Liver (tissue), 8 donors: ENCODE measurements at regions not wholly inside any gene's neighbourhood (a gene's known extent, or its start where the extent isn't known, plus 50 kb on each side); places are given as distances from the start of the nearest gene placed in this dataset.

Source experiments
- DNase-seq: peaks from one replicate; pipeline ENCODE4 v3.0.0-alpha.2; 2017; ENCODE audit warnings: low spot score
- H3K27ac ChIP-seq, 2 donors: one replicate each; pipeline ENCODE4 v1.7.0; 2013; ENCODE audit warnings: inconsistent platforms in 2 of 2, low read length in 2 of 2, control low read depth in 1 of 2, low read depth in 1 of 2, mild to moderate bottlenecking in 1 of 2
- H3K27me3 ChIP-seq, 4 donors: one replicate each; pipeline versions ENCODE4 v1.6.1 to v1.7.0; 2013; ENCODE audit warnings: low read length in 3 of 4, inconsistent platforms in 1 of 4, mild to moderate bottlenecking in 1 of 4, moderate library complexity in 1 of 4; ENCODE audit not compliant: control insufficient read depth in 4 of 4, insufficient read depth in 4 of 4
- H3K36me3 ChIP-seq, 4 donors: one replicate each; pipeline versions ENCODE4 v1.6.1 to v1.7.0; 2013; ENCODE audit warnings: low read length in 3 of 4, mild to moderate bottlenecking in 3 of 4, low read depth in 1 of 4, moderate library complexity in 1 of 4; ENCODE audit not compliant: control insufficient read depth in 4 of 4, insufficient read depth in 3 of 4
- H3K4me1 ChIP-seq, 4 donors: one replicate each; pipeline versions ENCODE4 v1.6.1 to v1.7.0; 2013; ENCODE audit warnings: low read length in 3 of 4, mild to moderate bottlenecking in 3 of 4, moderate library complexity in 1 of 4; ENCODE audit not compliant: control insufficient read depth in 4 of 4, insufficient read depth in 4 of 4
- H3K4me3 ChIP-seq, 3 donors: one replicate each; pipeline versions ENCODE4 v1.6.1 to v1.7.0; 2013; ENCODE audit warnings: low read length in 3 of 3, control low read depth in 1 of 3, low read depth in 1 of 3, mild to moderate bottlenecking in 1 of 3
- H3K9ac ChIP-seq, 2 donors: one replicate each; pipeline ENCODE4 v1.7.0; 2013; ENCODE audit warnings: low read length in 2 of 2, mild to moderate bottlenecking in 2 of 2, moderate library complexity in 2 of 2, control low read depth in 1 of 2, low read depth in 1 of 2
- H3K9me3 ChIP-seq, 4 donors: one replicate each; pipeline versions ENCODE4 v1.6.1 to v1.7.0; 2013; ENCODE audit warnings: low read length in 3 of 4; ENCODE audit not compliant: control insufficient read depth in 4 of 4
- EGR1 ChIP-seq, 2 donors: IDR thresholded peaks; 2 replicates each; pipeline ENCODE4 v1.6.1; 2016 to 2018; ENCODE audit warnings: antibody characterized with exemption in 2 of 2, low read depth in 2 of 2
- FOXA1 ChIP-seq: IDR thresholded peaks from 2 replicates; pipeline ENCODE4 v1.6.1; 2016; ENCODE audit warnings: antibody characterized with exemption
- FOXA2 ChIP-seq: IDR thresholded peaks from 2 replicates; pipeline ENCODE4 v1.6.1; 2016; ENCODE audit warnings: antibody characterized with exemption
- GABPA ChIP-seq, 2 donors: IDR thresholded peaks in 1 of 2; conservative IDR thresholded peaks in 1 of 2; 2 replicates each; pipeline ENCODE4 v1.6.1; 2016; ENCODE audit warnings: antibody characterized with exemption in 2 of 2, mild to moderate bottlenecking in 1 of 2, moderate library complexity in 1 of 2
- HNF4A ChIP-seq, 2 donors: conservative IDR thresholded peaks; 2 replicates each; pipeline ENCODE4 v1.6.1; 2016; ENCODE audit warnings: antibody characterized with exemption in 2 of 2, mild to moderate bottlenecking in 2 of 2
- HNF4G ChIP-seq: IDR thresholded peaks from 2 replicates; pipeline ENCODE4 v1.6.1; 2016; ENCODE audit warnings: antibody characterized with exemption
- NR2F2 ChIP-seq: IDR thresholded peaks from 2 replicates; pipeline ENCODE4 v1.6.1; 2016; ENCODE audit warnings: antibody characterized with exemption
- RAD21 ChIP-seq, 2 donors: IDR thresholded peaks; 2 replicates each; pipeline ENCODE4 v1.6.1; 2016; ENCODE audit warnings: antibody characterized with exemption in 2 of 2, mild to moderate bottlenecking in 2 of 2
- RXRA ChIP-seq, 2 donors: IDR thresholded peaks; 2 replicates each; pipeline ENCODE4 v1.6.1; 2017 to 2018; ENCODE audit warnings: antibody characterized with exemption in 2 of 2, mild to moderate bottlenecking in 1 of 2
- SP1 ChIP-seq: IDR thresholded peaks from 2 replicates; pipeline ENCODE4 v1.6.1; 2018; ENCODE audit warnings: antibody characterized with exemption, mild to moderate bottlenecking
- TAF1 ChIP-seq: conservative IDR thresholded peaks from 2 replicates; pipeline ENCODE4 v1.6.1; 2016; ENCODE audit warnings: antibody characterized with exemption, mild to moderate bottlenecking
- YY1 ChIP-seq: IDR thresholded peaks from 2 replicates; pipeline ENCODE4 v1.6.1; 2016; ENCODE audit warnings: antibody characterized with exemption, mild to moderate bottlenecking
- WGBS: extraction: QIAGEN DNeasy Blood & Tissue Kit; methylation state at CpG from one replicate; pipeline ENCODE4 v1.1.7; 2013; 5-methylcytosine and 5-hydroxymethylcytosine counted together
- TF ChIP-seq, protein P1 (sequence below): IDR thresholded peaks from 2 replicates; pipeline ENCODE4 v1.6.1; 2016; ENCODE audit warnings: antibody characterized with exemption
- TF ChIP-seq, protein P2 (sequence below): IDR thresholded peaks from 2 replicates; pipeline ENCODE4 v1.6.1; 2016; ENCODE audit warnings: antibody characterized with exemption, mild to moderate bottlenecking
- TF ChIP-seq, protein P3 (sequence below): IDR thresholded peaks from 2 replicates; pipeline ENCODE4 v1.6.1; 2016; ENCODE audit warnings: antibody characterized with exemption
- TF ChIP-seq, protein P4 (sequence below): fragments of 150-350 bp; IDR thresholded peaks from 2 replicates; pipeline ENCODE4 v1.5.1; 2017; ENCODE audit warnings: improper control_type of control experiment, low read depth, low read length; ENCODE audit not compliant: missing input control
- TF ChIP-seq, protein P5 (sequence below): IDR thresholded peaks from 2 replicates; pipeline ENCODE4 v1.6.1; 2016; ENCODE audit warnings: antibody characterized with exemption
- donor health status: healthy.
- donor health status: healthy.
- donor health status: healthy.
- donor health status: healthy.
- donor health status: healthy.

DNA sequence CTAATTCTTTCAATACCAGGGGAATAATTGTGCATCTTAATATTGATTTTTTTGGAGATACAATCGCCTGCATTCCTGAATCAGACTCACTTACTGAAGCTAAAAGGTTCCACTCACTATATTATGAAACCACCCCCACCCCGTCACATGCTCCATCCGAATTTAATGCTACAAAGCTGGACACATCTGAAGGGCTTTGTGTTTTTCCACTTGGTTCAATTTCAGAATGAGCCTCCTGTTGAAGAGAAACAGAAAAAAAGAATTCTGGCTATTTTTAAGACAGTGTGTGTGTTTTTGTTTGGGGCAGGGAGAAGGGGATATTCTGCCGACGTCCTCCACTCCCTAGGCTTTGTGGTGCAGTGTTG is 165.5 kb upstream of the TBX20 start:
- no peak overlapping the region for H3K27ac ChIP-seq
- H3K9me3 ChIP-seq: no peaks in the 10 kb centered on the region
- WGBS: 83% methylated on average over 5 of the region's 5 CpGs
- H3K27me3 ChIP-seq: no peaks in the 10 kb centered on the region
- no peak overlapping the region for H3K4me3 ChIP-seq
- no peak for DNase-seq
- H3K4me1 ChIP-seq: peaks cover 0 to 4% (median 0%) of the 10 kb centered on the region in 4 donors
- no peaks in the 10 kb centered on the region for H3K36me3 ChIP-seq
- H3K9ac ChIP-seq: no peak overlapping the region
- no peak for TF ChIP-seq EGR1 (IDR thresholded peaks at IDR 0.05; ENCODE audit: low read depth in 2 of 2)
- no peak for TF ChIP-seq NR2F2
- no peak for TF ChIP-seq RXRA (IDR thresholded peaks at IDR 0.05)
- no peak for TF ChIP-seq FOXA1
- TF ChIP-seq TAF1: no peak
- no peak for TF ChIP-seq SP1
- TF ChIP-seq, protein P1, sequence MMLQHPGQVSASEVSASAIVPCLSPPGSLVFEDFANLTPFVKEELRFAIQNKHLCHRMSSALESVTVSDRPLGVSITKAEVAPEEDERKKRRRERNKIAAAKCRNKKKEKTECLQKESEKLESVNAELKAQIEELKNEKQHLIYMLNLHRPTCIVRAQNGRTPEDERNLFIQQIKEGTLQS: no peak
- no peak for TF ChIP-seq HNF4G
- TF ChIP-seq GABPA (IDR thresholded peaks at IDR 0.05 in 1 of 2, conservative IDR thresholded peaks at IDR 0.05 in 1 of 2): no peak
- TF ChIP-seq RAD21 (IDR thresholded peaks at IDR 0.05): no peak
- TF ChIP-seq FOXA2: no peak
- TF ChIP-seq, protein P2, sequence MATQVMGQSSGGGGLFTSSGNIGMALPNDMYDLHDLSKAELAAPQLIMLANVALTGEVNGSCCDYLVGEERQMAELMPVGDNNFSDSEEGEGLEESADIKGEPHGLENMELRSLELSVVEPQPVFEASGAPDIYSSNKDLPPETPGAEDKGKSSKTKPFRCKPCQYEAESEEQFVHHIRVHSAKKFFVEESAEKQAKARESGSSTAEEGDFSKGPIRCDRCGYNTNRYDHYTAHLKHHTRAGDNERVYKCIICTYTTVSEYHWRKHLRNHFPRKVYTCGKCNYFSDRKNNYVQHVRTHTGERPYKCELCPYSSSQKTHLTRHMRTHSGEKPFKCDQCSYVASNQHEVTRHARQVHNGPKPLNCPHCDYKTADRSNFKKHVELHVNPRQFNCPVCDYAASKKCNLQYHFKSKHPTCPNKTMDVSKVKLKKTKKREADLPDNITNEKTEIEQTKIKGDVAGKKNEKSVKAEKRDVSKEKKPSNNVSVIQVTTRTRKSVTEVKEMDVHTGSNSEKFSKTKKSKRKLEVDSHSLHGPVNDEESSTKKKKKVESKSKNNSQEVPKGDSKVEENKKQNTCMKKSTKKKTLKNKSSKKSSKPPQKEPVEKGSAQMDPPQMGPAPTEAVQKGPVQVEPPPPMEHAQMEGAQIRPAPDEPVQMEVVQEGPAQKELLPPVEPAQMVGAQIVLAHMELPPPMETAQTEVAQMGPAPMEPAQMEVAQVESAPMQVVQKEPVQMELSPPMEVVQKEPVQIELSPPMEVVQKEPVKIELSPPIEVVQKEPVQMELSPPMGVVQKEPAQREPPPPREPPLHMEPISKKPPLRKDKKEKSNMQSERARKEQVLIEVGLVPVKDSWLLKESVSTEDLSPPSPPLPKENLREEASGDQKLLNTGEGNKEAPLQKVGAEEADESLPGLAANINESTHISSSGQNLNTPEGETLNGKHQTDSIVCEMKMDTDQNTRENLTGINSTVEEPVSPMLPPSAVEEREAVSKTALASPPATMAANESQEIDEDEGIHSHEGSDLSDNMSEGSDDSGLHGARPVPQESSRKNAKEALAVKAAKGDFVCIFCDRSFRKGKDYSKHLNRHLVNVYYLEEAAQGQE: no peak
- TF ChIP-seq YY1: no peak
- TF ChIP-seq HNF4A (conservative IDR thresholded peaks at IDR 0.05): no peak

DNA sequence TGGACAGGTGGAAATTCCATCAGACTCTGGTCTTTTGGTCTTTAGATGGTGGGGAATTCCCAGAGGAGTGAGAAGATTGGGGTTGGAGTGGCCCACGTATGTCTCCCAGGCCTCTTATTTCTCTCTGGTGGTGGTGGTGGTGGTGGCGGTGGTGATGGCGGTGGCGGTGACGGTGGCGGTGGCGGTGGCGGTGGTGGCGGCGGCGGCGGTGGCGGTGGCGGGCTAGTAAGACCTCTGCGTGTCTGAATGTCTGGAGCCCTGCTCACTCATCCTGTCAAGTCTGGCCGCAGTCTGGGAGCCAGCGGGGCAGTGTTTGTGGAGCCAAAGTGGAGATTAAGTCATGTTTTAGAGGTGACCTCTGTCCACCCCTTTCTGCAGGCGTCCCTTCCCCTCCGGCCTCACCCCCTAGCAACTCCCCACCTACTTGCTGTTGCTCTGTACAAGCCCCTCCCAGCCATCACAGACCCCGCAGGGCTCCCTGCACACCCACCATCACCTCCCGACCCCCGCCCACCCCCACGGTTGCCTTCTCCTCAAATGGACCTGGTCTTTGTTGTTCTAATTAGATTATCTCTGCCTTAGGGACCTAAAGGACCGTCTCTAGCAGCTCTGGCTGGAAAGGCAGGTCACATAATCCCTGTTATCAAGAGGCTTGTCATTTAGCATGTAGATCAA is 165.0 kb upstream of the TBX20 start:
- H3K4me3 ChIP-seq: no peak overlapping the region
- no peak overlapping the region for H3K27ac ChIP-seq
- WGBS: 77% methylated on average over 24 of the region's 24 CpGs
- no peaks in the 10 kb centered on the region for H3K36me3 ChIP-seq
- H3K4me1 ChIP-seq: peaks cover 0 to 4% (median 0%) of the 10 kb centered on the region in 4 donors
- DNase-seq: no peak
- TF ChIP-seq, protein P3, sequence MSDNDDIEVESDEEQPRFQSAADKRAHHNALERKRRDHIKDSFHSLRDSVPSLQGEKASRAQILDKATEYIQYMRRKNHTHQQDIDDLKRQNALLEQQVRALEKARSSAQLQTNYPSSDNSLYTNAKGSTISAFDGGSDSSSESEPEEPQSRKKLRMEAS: no peak
- TF ChIP-seq, protein P2: no peak
- TF ChIP-seq, protein P4, sequence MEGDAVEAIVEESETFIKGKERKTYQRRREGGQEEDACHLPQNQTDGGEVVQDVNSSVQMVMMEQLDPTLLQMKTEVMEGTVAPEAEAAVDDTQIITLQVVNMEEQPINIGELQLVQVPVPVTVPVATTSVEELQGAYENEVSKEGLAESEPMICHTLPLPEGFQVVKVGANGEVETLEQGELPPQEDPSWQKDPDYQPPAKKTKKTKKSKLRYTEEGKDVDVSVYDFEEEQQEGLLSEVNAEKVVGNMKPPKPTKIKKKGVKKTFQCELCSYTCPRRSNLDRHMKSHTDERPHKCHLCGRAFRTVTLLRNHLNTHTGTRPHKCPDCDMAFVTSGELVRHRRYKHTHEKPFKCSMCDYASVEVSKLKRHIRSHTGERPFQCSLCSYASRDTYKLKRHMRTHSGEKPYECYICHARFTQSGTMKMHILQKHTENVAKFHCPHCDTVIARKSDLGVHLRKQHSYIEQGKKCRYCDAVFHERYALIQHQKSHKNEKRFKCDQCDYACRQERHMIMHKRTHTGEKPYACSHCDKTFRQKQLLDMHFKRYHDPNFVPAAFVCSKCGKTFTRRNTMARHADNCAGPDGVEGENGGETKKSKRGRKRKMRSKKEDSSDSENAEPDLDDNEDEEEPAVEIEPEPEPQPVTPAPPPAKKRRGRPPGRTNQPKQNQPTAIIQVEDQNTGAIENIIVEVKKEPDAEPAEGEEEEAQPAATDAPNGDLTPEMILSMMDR: no peak
- TF ChIP-seq, protein P5, sequence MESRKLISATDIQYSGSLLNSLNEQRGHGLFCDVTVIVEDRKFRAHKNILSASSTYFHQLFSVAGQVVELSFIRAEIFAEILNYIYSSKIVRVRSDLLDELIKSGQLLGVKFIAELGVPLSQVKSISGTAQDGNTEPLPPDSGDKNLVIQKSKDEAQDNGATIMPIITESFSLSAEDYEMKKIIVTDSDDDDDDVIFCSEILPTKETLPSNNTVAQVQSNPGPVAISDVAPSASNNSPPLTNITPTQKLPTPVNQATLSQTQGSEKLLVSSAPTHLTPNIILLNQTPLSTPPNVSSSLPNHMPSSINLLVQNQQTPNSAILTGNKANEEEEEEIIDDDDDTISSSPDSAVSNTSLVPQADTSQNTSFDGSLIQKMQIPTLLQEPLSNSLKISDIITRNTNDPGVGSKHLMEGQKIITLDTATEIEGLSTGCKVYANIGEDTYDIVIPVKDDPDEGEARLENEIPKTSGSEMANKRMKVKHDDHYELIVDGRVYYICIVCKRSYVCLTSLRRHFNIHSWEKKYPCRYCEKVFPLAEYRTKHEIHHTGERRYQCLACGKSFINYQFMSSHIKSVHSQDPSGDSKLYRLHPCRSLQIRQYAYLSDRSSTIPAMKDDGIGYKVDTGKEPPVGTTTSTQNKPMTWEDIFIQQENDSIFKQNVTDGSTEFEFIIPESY: no peak
- TF ChIP-seq EGR1 (IDR thresholded peaks at IDR 0.05; ENCODE audit: low read depth in 2 of 2) (no peak), NR2F2 (no peak), TAF1 (no peak), HNF4A (conservative IDR thresholded peaks at IDR 0.05) (no peak), HNF4G (no peak), FOXA1 (no peak)
- H3K27me3 ChIP-seq: no peaks in the 10 kb centered on the region
- H3K9me3 ChIP-seq: no peaks in the 10 kb centered on the region
- H3K9ac ChIP-seq: no peak overlapping the region
